ENCODE measurements at regions not wholly inside any gene's neighbourhood (a gene's known extent, or its start where the extent isn't known, plus 50 kb on each side); places are given as distances from the start of the nearest gene placed in this dataset.

DNA sequence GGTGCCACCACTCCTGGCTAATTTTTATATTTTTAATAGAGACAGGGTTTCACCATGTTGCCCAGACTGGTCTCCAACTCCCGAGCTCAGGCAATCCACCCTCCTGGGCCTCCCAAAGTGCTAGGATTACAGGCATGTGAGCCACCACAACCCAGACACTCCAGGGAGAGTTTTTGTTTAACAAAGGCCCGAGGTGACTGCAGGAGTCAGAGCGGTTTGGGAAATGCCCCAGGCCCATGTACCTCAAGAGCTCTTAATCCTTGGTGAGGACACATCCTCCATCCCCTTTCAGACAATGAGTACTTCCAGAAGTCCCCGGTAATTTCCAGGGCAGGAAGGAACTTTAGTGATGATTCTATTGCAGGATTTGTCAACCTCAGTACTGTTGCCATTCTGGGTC is 176.0 kb downstream of the ESRRB start:
- H3K27ac ChIP-seq (ENCODE audit: low read length): no peak overlapping the region

DNA sequence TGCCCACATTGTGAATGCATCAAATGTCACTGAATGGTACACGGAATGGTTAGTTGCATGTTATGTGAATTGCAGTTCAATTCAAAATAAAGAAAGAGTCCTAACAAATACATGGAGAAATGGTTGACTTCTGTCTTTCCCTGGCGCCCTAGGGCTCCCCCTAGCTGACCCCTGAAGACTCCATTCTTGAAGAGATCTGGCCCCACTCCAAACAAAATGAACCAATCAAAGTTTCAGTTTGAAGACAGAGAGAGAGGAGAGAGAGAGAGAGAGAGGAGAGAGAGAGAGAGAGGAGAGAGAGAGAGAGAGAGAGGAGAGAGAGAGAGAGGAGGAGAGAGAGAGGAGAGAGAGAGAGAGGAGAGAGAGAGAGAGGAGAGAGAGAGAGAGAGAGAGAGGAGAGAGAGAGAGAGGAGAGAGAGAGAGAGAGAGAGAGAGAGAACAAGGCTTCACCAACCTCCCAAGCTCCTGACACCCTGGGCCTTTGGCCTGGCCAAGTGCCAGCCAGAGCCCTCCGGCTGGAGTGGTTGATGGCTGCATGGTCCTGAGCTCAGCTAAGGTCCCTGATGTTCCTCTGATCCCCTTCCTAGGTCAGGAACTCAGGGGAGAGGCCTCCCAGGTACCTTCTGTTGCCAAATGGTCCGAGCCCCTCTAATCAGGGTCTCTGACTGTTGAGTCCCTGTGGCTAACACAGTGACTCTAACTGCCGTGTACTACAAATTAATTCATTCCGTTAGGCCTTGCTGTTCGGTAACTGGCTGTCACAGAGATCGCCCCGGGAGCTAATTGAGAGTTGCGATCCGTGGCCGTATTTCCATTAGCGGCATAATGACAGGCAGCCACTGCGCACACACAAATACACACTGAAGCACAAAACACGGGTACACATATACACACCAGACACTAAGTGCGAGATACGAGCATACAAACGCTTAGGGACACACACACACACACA is 188.8 kb downstream of the ESRRB start:
- no peak overlapping the region for H3K4me3 ChIP-seq (ENCODE audit: low read length)
- H3K27me3 ChIP-seq (ENCODE audit: control insufficient read depth, insufficient read depth, low read length): no peaks in the 10 kb centered on the region
- H3K4me1 ChIP-seq (ENCODE audit: control insufficient read depth, low read depth, low read length): no peaks in the 10 kb centered on the region
- H3K9me3 ChIP-seq (ENCODE audit: control insufficient read depth, low read depth, low read length): no peaks in the 10 kb centered on the region
- H3K9ac ChIP-seq (ENCODE audit: low read length): no peak overlapping the region
- H3K27ac ChIP-seq (ENCODE audit: low read length): no peak overlapping the region
- no peaks in the 10 kb centered on the region for H3K36me3 ChIP-seq (ENCODE audit: control insufficient read depth, low read depth, low read length)

More for the DNA sequence above, 176.0 kb downstream of the ESRRB start:
- Histone ChIP-seq H3K9me3 (ENCODE audit: control insufficient read depth, low read depth, low read length) (no peaks in the 10 kb centered on the region), H3K36me3 (ENCODE audit: control insufficient read depth, low read depth, low read length) (no peaks in the 10 kb centered on the region), H3K4me1 (ENCODE audit: control insufficient read depth, low read depth, low read length) (peaks cover 11% of the 10 kb centered on the region), H3K9ac (ENCODE audit: low read length) (no peak overlapping the region), H3K4me3 (ENCODE audit: low read length) (no peak overlapping the region), H3K27me3 (ENCODE audit: control insufficient read depth, insufficient read depth, low read length) (no peaks in the 10 kb centered on the region)

DNA sequence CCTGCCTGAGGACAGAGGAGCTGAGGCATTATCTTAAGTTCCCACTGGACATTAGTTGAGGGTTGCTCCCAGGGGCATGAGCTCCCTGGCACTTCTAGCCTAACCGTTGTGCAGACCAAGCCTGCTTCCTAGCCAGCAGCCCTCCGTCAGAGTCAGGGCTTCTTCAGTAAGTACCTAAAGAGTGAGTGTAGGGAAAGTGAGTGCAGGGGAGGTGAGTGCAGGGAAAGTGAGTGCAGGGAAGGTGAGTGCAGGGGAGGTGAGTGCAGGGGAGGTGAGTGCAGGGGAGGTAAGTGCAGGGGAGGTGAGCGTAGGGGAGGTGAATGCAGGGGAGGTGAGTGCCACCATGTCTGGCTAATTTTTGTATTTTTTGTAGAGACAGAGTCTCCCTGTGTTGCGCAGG is 190.5 kb downstream of the ESRRB start:
- Histone ChIP-seq H3K4me3 (ENCODE audit: low read length) (no peak overlapping the region), H3K4me1 (ENCODE audit: control insufficient read depth, low read depth, low read length) (peaks cover 4% of the 10 kb centered on the region), H3K9ac (ENCODE audit: low read length) (no peak overlapping the region), H3K9me3 (ENCODE audit: control insufficient read depth, low read depth, low read length) (no peaks in the 10 kb centered on the region), H3K27ac (ENCODE audit: low read length) (no peak overlapping the region), H3K27me3 (ENCODE audit: control insufficient read depth, insufficient read depth, low read length) (no peaks in the 10 kb centered on the region), H3K36me3 (ENCODE audit: control insufficient read depth, low read depth, low read length) (no peaks in the 10 kb centered on the region)

DNA sequence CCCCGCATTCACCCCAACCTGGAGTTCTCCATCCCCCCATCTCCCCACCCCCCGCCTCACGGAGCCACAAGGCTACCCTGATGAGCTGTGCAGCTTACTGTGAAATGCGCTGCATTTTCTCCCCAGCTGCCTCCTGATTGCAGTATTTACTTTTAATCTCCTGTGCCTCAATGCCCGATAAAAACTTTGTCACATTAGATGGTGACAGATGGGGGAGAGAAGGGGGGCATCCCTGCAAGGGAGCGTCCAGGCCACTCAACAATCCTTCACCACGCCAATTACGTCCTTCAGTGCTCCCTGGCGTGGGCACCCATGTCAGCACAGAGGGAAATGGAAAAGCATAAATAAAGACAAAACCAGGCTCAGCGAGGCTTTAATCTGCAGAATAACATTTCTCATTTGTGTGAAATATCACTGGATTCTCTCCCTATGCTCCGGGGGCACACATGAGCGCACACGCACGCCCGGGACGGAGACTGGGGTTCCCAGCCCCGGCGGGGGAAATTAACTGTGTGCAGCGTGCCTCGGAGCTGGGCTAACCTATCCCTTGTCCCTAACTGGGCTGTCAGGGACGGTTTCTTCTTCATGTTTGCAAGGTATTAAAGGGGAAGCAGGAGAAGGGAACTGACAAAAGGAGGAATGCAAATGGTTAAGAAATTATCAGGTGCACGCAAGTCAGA is 186.7 kb upstream of the VASH1 start:
- no peak overlapping the region for H3K27ac ChIP-seq (ENCODE audit: low read length)
- no peak overlapping the region for H3K4me3 ChIP-seq (ENCODE audit: low read length)

DNA sequence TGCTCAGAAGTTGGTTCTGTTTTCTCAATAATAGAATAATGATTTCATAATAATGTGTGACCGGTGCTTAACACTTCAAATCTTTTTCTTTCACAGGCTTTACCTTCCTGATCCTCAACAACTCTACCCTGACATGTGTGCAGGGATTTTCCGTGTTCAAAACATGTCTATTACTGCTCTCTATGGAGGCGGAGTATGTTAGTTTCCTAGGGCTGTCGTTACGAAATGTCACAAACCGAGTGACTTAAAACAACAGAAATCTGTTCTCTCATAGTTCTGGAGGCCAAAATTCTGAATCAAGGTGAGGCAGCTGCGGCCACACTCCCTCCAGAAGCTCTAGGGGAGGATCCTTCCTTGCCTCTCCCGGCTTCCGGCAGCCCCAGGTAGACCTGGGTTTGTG is 186.2 kb upstream of the VASH1 start:
- H3K27me3 ChIP-seq (ENCODE audit: control insufficient read depth, insufficient read depth, low read length): no peaks in the 10 kb centered on the region
- H3K4me1 ChIP-seq (ENCODE audit: control insufficient read depth, low read depth, low read length): peaks cover 8% of the 10 kb centered on the region
- no peak overlapping the region for H3K9ac ChIP-seq (ENCODE audit: low read length)
- no peaks in the 10 kb centered on the region for H3K36me3 ChIP-seq (ENCODE audit: control insufficient read depth, low read depth, low read length)
- no peak overlapping the region for H3K27ac ChIP-seq (ENCODE audit: low read length)
- H3K9me3 ChIP-seq (ENCODE audit: control insufficient read depth, low read depth, low read length): no peaks in the 10 kb centered on the region
- H3K4me3 ChIP-seq (ENCODE audit: low read length): no peak overlapping the region

More for the DNA sequence above, 186.7 kb upstream of the VASH1 start:
- no peaks in the 10 kb centered on the region for H3K36me3 ChIP-seq (ENCODE audit: control insufficient read depth, low read depth, low read length)
- H3K9me3 ChIP-seq (ENCODE audit: control insufficient read depth, low read depth, low read length): no peaks in the 10 kb centered on the region
- H3K27me3 ChIP-seq (ENCODE audit: control insufficient read depth, insufficient read depth, low read length): no peaks in the 10 kb centered on the region
- peaks cover 8% of the 10 kb centered on the region for H3K4me1 ChIP-seq (ENCODE audit: control insufficient read depth, low read depth, low read length)
- H3K9ac ChIP-seq (ENCODE audit: low read length): no peak overlapping the region

DNA sequence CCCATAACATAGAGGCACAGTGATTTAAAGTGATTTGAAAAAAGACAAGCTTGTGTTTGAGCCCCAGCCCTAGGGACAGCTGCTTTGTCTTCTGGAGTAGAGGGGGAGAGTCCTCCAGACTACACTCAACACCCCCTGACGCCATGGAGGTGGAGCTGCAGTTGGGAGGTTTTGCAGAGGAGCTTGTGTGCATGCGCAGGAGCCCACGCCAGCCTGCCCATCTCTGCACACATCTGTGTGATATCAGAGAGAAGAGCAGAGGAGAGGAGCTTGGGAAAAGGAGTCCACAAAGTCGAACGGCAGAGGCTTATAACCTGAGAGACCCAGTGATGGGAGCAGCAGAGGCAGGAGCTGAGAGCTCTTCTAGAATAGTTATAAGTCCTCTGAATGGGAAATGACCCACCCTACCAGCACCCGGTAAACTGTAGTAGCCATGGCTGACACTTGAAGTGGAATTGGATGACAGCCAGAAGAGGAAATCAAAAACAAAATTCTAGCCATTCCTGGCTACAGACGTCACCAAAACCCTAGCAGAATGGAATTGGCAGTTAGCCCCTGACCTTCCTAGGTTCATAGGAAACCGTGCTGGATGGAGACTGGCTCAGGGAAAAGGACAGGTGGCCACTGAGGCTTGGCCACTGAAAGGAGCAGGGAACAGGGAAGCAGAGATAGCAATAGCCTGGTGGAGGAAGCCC is 185.1 kb upstream of the VASH1 start:
- no peaks in the 10 kb centered on the region for H3K27me3 ChIP-seq (ENCODE audit: control insufficient read depth, insufficient read depth, low read length)
- H3K27ac ChIP-seq (ENCODE audit: low read length): no peak overlapping the region
- H3K4me3 ChIP-seq (ENCODE audit: low read length): no peak overlapping the region
- no peak overlapping the region for H3K9ac ChIP-seq (ENCODE audit: low read length)
- H3K4me1 ChIP-seq (ENCODE audit: control insufficient read depth, low read depth, low read length): peaks cover 6% of the 10 kb centered on the region
- H3K9me3 ChIP-seq (ENCODE audit: control insufficient read depth, low read depth, low read length): no peaks in the 10 kb centered on the region
- no peaks in the 10 kb centered on the region for H3K36me3 ChIP-seq (ENCODE audit: control insufficient read depth, low read depth, low read length)

DNA sequence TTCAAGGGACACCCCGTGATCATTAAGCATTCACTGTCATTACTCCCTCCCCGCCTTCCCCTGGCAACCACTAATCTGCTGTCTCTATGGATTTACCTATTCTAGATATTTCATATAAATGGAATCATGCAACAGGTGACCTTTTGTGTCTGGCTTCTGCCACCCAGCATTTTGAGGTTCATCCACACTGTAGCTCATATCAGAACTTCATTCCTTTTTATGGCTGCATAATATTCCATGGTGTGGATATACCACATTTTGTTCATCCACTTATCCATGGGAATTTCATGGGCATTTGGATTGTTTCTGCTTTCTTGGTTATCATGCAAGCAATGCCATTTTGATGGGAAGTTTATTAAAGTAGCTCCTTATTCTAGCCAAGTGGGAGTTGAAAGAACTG is 184.2 kb upstream of the VASH1 start:
- Histone ChIP-seq H3K9ac (ENCODE audit: low read length) (no peak overlapping the region), H3K9me3 (ENCODE audit: control insufficient read depth, low read depth, low read length) (no peaks in the 10 kb centered on the region), H3K36me3 (ENCODE audit: control insufficient read depth, low read depth, low read length) (no peaks in the 10 kb centered on the region), H3K27me3 (ENCODE audit: control insufficient read depth, insufficient read depth, low read length) (no peaks in the 10 kb centered on the region), H3K27ac (ENCODE audit: low read length) (no peak overlapping the region), H3K4me1 (ENCODE audit: control insufficient read depth, low read depth, low read length) (no peaks in the 10 kb centered on the region), H3K4me3 (ENCODE audit: low read length) (no peak overlapping the region)

DNA sequence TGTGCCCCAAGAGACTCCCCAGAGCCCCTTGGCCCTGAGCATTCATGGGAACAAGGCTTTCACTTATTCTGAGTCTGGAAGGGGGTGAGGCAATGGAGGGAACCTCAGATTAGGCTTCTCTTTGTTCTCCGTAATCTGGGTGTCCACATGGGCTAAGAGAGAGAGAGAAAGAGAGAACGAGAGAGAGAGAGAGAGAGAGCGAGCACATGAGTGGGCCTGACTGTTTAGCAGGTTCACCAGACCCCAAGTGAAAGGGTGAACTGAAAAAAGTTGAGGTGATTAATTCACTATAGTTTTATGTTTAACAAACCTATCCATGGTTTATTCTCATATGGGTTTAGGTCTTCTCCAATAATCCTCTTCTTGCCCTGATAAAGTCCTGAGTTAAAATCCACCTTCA is 183.4 kb upstream of the VASH1 start:
- H3K27me3 ChIP-seq (ENCODE audit: control insufficient read depth, insufficient read depth, low read length): no peaks in the 10 kb centered on the region

DNA sequence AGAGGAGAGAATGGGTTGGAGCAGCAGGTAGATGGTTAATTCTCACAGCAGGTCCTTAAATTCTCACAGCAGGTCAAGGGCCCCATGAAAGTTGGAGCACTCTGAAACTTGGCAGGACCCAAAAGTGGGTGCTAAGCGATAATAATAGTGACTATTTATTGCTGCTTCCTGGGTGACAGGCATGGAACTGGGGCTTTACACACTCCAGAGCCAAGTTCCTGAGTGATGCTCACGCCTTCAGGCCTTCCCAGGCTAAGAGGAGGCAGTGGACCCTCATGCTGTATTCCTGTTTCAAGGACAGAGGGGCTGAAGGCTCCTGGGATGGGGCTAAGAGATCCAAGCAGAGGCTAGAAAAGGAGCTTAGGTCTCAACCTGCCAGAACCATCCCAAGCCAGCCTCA is 180.9 kb upstream of the VASH1 start:
- Histone ChIP-seq H3K36me3 (ENCODE audit: control insufficient read depth, low read depth, low read length) (no peaks in the 10 kb centered on the region), H3K9ac (ENCODE audit: low read length) (no peak overlapping the region), H3K27me3 (ENCODE audit: control insufficient read depth, insufficient read depth, low read length) (no peaks in the 10 kb centered on the region), H3K4me1 (ENCODE audit: control insufficient read depth, low read depth, low read length) (no peaks in the 10 kb centered on the region), H3K27ac (ENCODE audit: low read length) (no peak overlapping the region), H3K9me3 (ENCODE audit: control insufficient read depth, low read depth, low read length) (no peaks in the 10 kb centered on the region), H3K4me3 (ENCODE audit: low read length) (no peak overlapping the region)

More for the DNA sequence above, 183.4 kb upstream of the VASH1 start:
- no peaks in the 10 kb centered on the region for H3K9me3 ChIP-seq (ENCODE audit: control insufficient read depth, low read depth, low read length)
- H3K4me3 ChIP-seq (ENCODE audit: low read length): no peak overlapping the region
- H3K4me1 ChIP-seq (ENCODE audit: control insufficient read depth, low read depth, low read length): no peaks in the 10 kb centered on the region
- no peak overlapping the region for H3K27ac ChIP-seq (ENCODE audit: low read length)
- no peak overlapping the region for H3K9ac ChIP-seq (ENCODE audit: low read length)
- H3K36me3 ChIP-seq (ENCODE audit: control insufficient read depth, low read depth, low read length): no peaks in the 10 kb centered on the region

DNA sequence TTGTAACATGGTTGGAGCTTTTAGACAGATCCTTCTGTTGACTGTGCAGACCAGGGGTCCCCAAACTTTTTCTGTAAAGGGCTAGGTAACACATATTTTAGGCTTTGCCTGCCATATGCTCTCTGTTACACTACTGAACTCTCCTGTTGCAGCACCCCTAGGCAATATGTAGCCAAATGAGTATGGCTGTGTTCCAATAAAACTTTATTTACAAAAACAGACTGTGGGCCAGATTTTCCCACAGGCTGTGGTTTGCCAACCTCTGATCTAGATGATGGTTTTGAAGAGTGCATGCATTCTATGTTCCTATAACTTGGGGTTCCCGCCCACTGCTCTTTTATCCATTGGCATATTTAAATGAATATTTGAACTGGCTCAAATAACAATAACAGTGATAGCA is 180.3 kb upstream of the VASH1 start:
- H3K9me3 ChIP-seq (ENCODE audit: control insufficient read depth, low read depth, low read length): no peaks in the 10 kb centered on the region
- H3K36me3 ChIP-seq (ENCODE audit: control insufficient read depth, low read depth, low read length): no peaks in the 10 kb centered on the region
- H3K4me1 ChIP-seq (ENCODE audit: control insufficient read depth, low read depth, low read length): no peaks in the 10 kb centered on the region
- H3K27ac ChIP-seq (ENCODE audit: low read length): no peak overlapping the region
- H3K27me3 ChIP-seq (ENCODE audit: control insufficient read depth, insufficient read depth, low read length): no peaks in the 10 kb centered on the region
- H3K4me3 ChIP-seq (ENCODE audit: low read length): no peak overlapping the region
- H3K9ac ChIP-seq (ENCODE audit: low read length): no peak overlapping the region

DNA sequence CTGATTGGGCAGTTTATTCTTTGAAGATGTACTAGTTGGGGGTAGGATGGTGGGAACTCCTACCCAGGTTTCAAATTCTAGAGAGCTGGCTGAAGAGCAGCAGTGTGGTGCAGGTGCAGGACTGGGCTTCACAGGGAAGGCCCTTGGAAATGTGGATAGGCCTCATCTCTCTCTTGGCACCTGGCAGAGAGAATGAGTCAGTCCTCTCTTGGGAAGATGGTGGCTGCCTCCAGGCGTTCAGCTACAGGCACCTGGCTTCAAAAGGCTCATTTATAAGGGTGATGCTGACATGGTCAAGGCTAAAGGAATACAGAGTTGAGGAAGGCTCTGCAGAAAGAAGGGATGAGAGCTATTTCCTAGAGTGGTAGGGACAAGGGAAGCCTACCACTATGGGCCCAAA is 179.7 kb upstream of the VASH1 start:
- Histone ChIP-seq H3K4me3 (ENCODE audit: low read length) (no peak overlapping the region), H3K27ac (ENCODE audit: low read length) (no peak overlapping the region), H3K9me3 (ENCODE audit: control insufficient read depth, low read depth, low read length) (no peaks in the 10 kb centered on the region), H3K4me1 (ENCODE audit: control insufficient read depth, low read depth, low read length) (no peaks in the 10 kb centered on the region), H3K27me3 (ENCODE audit: control insufficient read depth, insufficient read depth, low read length) (no peaks in the 10 kb centered on the region), H3K36me3 (ENCODE audit: control insufficient read depth, low read depth, low read length) (no peaks in the 10 kb centered on the region), H3K9ac (ENCODE audit: low read length) (no peak overlapping the region)
